K562 (cell line): ENCODE measurements at regions not wholly inside any gene's neighbourhood (a gene's known extent, or its start where the extent isn't known, plus 50 kb on each side); places are given as distances from the start of the nearest gene placed in this dataset.

Source experiments
- BACH1 ChIP-seq: fragments of 200-800 bp; sonication (Bioruptor generic); IDR thresholded peaks from 2 replicates; pipeline ENCODE4 v1.6.1; 2016; ENCODE audit warnings: missing genetic modification characterization, missing compliant biosample characterization
- FOXM1 ChIP-seq, 2 experiments: fragments of 450-650 bp in 1 of 2; sonication (generic) in 1 of 2; formaldehyde crosslinking in 1 of 2; IDR thresholded peaks; 2 replicates each; pipeline versions ENCODE4 v1.6.1 to v1.9.0; 2017 to 2022; ENCODE audit warnings: low read depth in 2 of 2, mild to moderate bottlenecking in 2 of 2, missing genetic modification reagents in 1 of 2, moderate library complexity in 1 of 2
- GABPB2 ChIP-seq: fragments of 250-450 bp; sonication (Bioruptor Pico); conservative IDR thresholded peaks from 2 replicates; pipeline ENCODE4 v1.5.1; 2021; ENCODE audit warnings: mild to moderate bottlenecking
- ILF3 ChIP-seq: fragments of 450-650 bp; IDR thresholded peaks from 2 replicates; pipeline ENCODE4 v1.6.1; 2018; ENCODE audit warnings: antibody characterized with exemption, mild to moderate bottlenecking, moderate library complexity, borderline replicate concordance
- MYNN ChIP-seq, 2 experiments: sonication (generic); formaldehyde crosslinking in 1 of 2; IDR thresholded peaks; 2 replicates each; pipeline versions ENCODE4 v1.5.0 to v1.6.1; 2016 to 2020; ENCODE audit warnings: antibody characterized with exemption in 1 of 2, missing genetic modification reagents in 1 of 2
- NFE2 ChIP-seq: IDR thresholded peaks from 2 replicates; pipeline ENCODE4 v1.6.1; 2014; ENCODE audit warnings: antibody characterized with exemption, low read depth
- OTX1 ChIP-seq: fragments of 450-650 bp; formaldehyde crosslinking; IDR thresholded peaks from 2 replicates; pipeline ENCODE4 v1.4.0; 2022; ENCODE audit warnings: mild to moderate bottlenecking
- PTTG1 ChIP-seq: fragments of 450-650 bp; IDR thresholded peaks from 2 replicates; pipeline ENCODE4 v1.6.1; 2016; ENCODE audit warnings: low read depth, mild to moderate bottlenecking, missing genetic modification characterization, missing compliant biosample characterization
- TAF1 ChIP-seq: IDR thresholded peaks from 2 replicates; pipeline ENCODE4 v1.6.1; 2011; ENCODE audit warnings: mild to moderate bottlenecking, low read length, moderate library complexity; ENCODE audit not compliant: insufficient read depth, control insufficient read depth, severe bottlenecking; ENCODE audit errors: extremely low read depth
- TCFL5 ChIP-seq: fragments of 250-450 bp; sonication (Bioruptor Pico); conservative IDR thresholded peaks from 2 replicates; pipeline ENCODE4 v1.6.1; 2021; ENCODE audit warnings: mild to moderate bottlenecking, moderate library complexity, matching md5 sums
- THRB ChIP-seq: fragments of 450-650 bp; formaldehyde crosslinking; conservative IDR thresholded peaks from 2 replicates; pipeline ENCODE4 v1.4.0; 2022; ENCODE audit warnings: mild to moderate bottlenecking, missing genetic modification characterization
- U2AF1 ChIP-seq: fragments of 200-400 bp; formaldehyde crosslinking; optimal IDR thresholded peaks from 2 replicates; pipeline ENCODE3; 2017; ENCODE audit warnings: mild to moderate bottlenecking, low read depth, low read length, moderate library complexity
- ZNF140 ChIP-seq: fragments of 250-450 bp; sonication (Bioruptor Pico); IDR thresholded peaks from 2 replicates; pipeline ENCODE4 v1.8.0; 2021; ENCODE audit warnings: moderate library complexity, mild to moderate bottlenecking, inconsistent platforms
- ZNF274 ChIP-seq: IDR thresholded peaks from 2 replicates; pipeline ENCODE4 v1.6.1; 2011; ENCODE audit warnings: low read depth, mild to moderate bottlenecking, low read length, moderate library complexity, borderline replicate concordance
- ZNF277 ChIP-seq: fragments of 250-450 bp; sonication (Bioruptor Pico); IDR thresholded peaks from 2 replicates; pipeline ENCODE4 v1.8.0; 2022; ENCODE audit warnings: inconsistent platforms, mild to moderate bottlenecking, moderate library complexity, borderline replicate concordance
- ZNF324 ChIP-seq: fragments of 250-450 bp; sonication (Bioruptor Pico); IDR thresholded peaks from 2 replicates; pipeline ENCODE4 v1.4.0; 2020; ENCODE audit warnings: mild to moderate bottlenecking
- ZNF507 ChIP-seq: conservative IDR thresholded peaks from 2 replicates; pipeline ENCODE4 v1.6.1; 2017; ENCODE audit warnings: missing genetic modification characterization, missing compliant biosample characterization
- TF ChIP-seq, protein P1 (sequence below): fragments of 250-450 bp; sonication (Bioruptor Pico); IDR thresholded peaks from 2 replicates; pipeline ENCODE4 v1.5.0; 2021; ENCODE audit warnings: mild to moderate bottlenecking, moderate library complexity
- TF ChIP-seq, protein P2 (sequence below): fragments of 200-800 bp; sonication (Bioruptor generic); IDR thresholded peaks from 2 replicates; pipeline ENCODE4 v1.6.1; 2017; ENCODE audit warnings: missing genetic modification characterization, missing compliant biosample characterization
- TF ChIP-seq, protein P3 (sequence below): fragments of 450-650 bp; IDR thresholded peaks from 2 replicates; pipeline ENCODE4 v1.6.1; 2016; ENCODE audit warnings: antibody characterized with exemption

- TF ChIP-seq, protein P1, sequence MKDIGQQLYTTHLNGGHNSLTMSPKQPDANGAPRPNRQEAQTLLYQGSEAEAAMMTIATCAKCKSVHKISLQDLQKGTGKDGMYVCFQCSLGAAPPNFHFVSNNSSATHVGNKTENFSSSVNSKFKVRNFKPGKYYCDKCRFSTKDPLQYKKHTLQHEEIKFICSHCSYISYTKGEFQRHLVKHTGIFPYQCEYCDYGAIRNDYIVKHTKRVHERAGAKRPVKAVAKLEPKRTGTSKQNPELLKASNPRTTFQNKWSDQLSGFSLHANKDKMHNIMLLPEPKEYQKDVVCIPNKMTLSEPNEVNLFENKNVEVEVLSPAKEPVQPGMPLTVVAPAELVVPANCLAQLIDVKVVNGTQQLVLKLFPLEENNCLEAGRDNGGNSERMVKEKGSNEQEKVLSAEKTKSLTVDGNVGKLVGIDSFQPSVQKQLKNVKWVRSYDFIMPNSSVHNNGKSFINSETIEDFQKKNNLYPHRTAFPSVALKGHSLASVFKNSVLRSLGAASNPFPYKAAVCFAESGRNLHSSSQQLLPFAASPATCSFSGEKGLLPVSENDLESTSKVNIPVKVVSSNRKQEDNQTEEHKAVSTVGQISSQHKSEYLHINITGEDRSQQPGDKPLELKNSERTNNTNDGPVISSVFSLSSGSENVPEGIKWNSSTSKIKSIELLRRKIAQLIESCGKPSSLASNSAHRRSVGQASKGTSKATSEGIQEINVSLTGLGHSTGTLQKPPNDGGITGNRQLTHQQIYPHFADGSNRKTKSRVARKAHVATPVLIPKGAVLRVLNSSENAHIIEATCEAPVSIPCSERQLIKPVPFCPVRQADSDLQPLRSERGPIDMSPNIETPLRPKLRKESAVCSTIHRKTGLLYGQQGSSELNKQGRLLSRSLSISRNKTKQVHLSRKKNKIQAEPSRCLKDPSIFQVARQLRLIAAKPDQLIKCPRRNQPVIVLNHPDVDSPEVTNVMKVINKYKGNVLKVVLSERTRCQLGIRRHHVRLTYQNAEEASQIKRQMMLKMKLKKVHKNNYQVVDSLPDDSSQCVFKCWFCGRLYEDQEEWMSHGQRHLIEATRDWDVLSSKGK (CRISPR knock-in tag) = 0 out of 2 replicates have a peak, but pooled peaks have one; percentile 67
- TF ChIP-seq ZNF274 (no peak), MYNN (IDR thresholded peaks at IDR 0.05) (no peak), MYNN (CRISPR knock-in tag; IDR thresholded peaks at IDR 0.05) (no peak), ZNF140 (CRISPR knock-in tag) (peak; percentile 96), THRB (CRISPR knock-in tag) (peak; percentile 98), ZNF324 (peak; percentile 73), GABPB2 (CRISPR knock-in tag) (peak; percentile 67; the same call in 1 of the 2 replicates), OTX1 (peak; percentile 97), PTTG1 (peak; percentile 99), TAF1 (no peak), FOXM1 (IDR thresholded peaks at IDR 0.05; ENCODE audit: low read depth) (no peak), FOXM1 (CRISPR knock-in tag; IDR thresholded peaks at IDR 0.05; ENCODE audit: low read depth) (no peak), ZNF507 (tag) (peak; percentile 68), TCFL5 (CRISPR knock-in tag) (peak; percentile 90), ILF3 (no peak), ZNF277 (no peak), U2AF1 (no peak), NFE2 (no peak), BACH1 (tag) (peak; percentile 97)
- TF ChIP-seq, protein P2, sequence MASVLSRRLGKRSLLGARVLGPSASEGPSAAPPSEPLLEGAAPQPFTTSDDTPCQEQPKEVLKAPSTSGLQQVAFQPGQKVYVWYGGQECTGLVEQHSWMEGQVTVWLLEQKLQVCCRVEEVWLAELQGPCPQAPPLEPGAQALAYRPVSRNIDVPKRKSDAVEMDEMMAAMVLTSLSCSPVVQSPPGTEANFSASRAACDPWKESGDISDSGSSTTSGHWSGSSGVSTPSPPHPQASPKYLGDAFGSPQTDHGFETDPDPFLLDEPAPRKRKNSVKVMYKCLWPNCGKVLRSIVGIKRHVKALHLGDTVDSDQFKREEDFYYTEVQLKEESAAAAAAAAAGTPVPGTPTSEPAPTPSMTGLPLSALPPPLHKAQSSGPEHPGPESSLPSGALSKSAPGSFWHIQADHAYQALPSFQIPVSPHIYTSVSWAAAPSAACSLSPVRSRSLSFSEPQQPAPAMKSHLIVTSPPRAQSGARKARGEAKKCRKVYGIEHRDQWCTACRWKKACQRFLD (CRISPR knock-in tag) = peak; percentile 99
- TF ChIP-seq, protein P3, sequence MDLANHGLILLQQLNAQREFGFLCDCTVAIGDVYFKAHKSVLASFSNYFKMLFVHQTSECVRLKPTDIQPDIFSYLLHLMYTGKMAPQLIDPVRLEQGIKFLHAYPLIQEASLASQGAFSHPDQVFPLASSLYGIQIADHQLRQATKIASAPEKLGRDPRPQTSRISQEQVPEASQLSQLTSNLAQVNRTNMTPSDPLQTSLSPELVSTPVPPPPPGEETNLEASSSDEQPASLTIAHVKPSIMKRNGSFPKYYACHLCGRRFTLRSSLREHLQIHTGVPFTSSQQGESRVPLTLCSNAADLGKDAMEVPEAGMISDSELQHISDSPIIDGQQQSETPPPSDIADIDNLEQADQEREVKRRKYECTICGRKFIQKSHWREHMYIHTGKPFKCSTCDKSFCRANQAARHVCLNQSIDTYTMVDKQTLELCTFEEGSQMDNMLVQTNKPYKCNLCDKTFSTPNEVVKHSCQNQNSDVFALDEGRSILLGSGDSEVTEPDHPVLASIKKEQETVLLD = peak; percentile 90
Observed at GRCh38 chr12:32021346-32021773, 62.1 kb downstream of the RESF1 start (continued).
